HG02623 (cell line): ENCODE measurements at regions not wholly inside any gene's neighbourhood (a gene's known extent, or its start where the extent isn't known, plus 50 kb on each side); places are given as distances from the start of the nearest gene placed in this dataset.

Experiments used
- ATAC-seq: cut with Tn5 transposase; IDR thresholded peaks from one replicate; pipeline ENCODE4 v1.9.1; 2021; ENCODE audit warnings: moderate library complexity; ENCODE audit not compliant: unreplicated experiment

GRCh38 chr10:9762966-9763656, 1254.6 kb upstream of the CELF2 start:
- ATAC-seq = no peak

DNA sequence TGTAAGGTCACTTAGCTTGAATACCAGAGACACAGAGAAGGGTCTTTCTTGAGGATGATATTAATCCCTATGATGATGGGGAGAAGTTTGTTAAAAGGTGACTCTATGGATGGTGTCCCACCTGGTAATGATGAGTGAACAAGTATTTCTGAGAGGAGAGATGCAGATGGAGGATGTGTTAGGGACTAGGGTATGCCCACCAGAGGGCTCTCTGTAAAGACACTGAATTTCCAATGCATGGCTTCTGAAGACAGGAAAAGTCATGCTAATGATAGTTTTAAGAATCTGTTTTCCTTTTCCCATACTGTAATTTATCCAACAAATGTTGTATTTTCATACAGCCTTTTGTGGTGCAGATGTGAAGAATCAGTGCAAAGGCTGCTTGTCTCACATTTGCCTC, 1250.9 kb upstream of the CELF2 start:
- ATAC-seq = no peak

- ATAC-seq = no peak
Observed at GRCh38 chr10:9781666-9782065, 1236.0 kb upstream of the CELF2 start.

DNA sequence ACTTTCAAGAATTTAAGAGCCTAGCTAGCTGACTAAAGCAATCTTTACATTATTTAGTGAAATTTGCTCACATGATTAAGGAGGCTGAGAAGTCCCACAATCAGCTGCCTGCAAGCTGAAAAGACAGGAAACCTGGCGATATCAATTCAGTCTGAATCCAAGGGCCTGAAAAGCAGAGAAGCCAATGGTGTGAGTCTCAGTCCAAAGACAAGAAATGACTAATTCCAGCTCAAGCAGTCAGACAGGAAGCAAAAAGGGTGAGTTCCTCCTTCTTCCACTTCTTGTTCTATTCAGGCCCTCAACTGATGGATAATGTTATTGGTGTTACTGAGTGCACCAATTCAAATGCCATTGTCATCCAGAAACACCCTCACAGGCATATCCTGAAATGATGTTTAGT, 1231.6 kb upstream of the CELF2 start:
- ATAC-seq = no peak

DNA sequence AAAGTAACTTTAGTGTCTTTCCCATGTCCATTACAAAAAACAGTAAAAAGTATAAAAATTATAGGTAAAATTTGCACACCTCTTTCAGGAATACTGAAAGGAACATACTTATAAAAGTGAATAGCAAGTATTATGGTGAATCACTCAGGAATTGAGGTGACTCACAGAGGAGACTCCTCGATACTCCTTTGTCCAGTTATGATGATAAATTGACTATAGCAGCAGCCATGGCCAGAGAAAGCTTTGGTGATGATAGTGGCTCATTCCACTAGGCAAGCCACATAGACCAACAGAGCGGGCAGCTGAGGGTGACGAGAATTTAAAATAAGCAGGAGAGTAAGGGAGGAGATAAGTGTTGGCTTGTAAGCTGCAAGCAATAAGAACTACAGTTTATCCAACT, 1231.1 kb upstream of the CELF2 start:
- no peak for ATAC-seq

- no peak for ATAC-seq
Observed at GRCh38 chr10:9789996-9790395, 1227.7 kb upstream of the CELF2 start.

DNA sequence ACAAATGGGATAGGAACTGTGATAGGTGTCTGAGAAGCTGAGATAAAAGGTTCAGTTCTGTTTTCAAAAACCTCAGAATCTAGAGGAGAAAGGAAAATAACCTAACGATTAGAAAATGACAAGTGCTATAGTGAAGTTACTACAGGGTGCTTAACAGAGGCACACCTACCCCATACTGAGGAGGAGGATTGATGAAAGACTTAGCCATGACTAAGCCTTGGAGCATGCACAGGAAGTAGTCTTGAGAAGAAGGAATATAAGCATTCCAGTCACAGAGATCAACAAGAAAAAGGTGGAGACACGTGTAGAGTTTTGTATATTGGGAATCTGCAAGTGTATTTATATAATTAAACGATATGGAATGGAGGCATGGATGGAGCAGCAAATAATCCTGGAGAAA, 1225.5 kb upstream of the CELF2 start:
- no peak for ATAC-seq

DNA sequence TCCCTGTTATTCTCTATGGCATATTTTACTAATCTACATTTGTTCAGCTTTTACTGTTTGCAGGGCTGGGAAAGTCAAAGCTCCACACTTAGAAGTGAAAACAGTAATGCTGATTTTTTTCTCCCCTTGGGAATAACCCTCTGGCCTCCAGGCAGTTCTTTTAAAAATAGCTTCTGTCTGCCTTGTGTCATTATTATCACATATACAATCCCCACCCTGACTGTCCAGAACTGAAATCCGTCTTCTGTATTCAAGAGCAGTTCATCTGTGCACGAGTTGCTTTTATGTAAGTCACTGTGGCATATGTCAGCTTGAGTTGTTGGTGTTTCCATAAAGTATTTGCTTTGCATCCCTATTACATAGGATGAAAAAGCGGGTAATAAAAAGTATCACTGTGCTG, 1221.1 kb upstream of the CELF2 start:
- ATAC-seq = no peak

DNA sequence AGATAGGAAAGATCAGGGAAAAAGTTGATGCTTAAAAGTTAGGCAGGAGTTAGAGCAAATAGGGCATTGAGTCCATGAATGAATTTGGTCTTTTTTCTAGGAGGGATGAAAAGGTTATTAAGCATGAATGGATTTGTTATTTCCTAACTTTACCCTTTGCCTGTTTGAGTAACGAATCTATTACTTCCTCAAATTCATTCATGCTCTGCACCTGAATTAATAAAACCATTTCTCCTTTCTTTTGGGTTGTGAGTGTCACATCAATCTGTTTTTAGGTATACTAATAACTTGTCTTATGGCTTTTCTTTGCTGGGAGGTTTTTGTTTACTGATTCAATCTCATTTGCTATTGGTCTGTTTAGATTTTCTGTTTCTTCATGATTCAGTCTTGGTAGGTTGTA, 1217.7 kb upstream of the CELF2 start:
- ATAC-seq = no peak

DNA sequence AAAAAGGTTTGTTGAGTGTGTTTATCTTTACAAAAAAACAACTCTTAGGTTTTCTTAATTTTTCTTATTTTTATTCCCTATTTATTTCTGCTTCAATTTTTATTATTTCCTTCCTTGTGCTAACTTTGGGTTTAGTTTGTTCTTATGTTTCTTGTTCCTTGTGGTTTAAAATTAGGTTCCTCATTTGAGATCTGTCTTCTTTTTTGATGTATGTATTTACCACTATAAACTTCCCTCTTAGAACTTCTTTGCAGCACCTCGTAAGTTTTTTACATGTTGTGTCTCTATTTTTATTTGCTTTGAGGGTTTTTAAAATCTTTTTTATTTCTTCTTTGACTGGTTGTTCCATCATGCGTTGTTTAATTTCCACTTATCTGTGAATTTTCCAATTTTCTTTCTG, 1217.1 kb upstream of the CELF2 start:
- ATAC-seq = no peak

DNA sequence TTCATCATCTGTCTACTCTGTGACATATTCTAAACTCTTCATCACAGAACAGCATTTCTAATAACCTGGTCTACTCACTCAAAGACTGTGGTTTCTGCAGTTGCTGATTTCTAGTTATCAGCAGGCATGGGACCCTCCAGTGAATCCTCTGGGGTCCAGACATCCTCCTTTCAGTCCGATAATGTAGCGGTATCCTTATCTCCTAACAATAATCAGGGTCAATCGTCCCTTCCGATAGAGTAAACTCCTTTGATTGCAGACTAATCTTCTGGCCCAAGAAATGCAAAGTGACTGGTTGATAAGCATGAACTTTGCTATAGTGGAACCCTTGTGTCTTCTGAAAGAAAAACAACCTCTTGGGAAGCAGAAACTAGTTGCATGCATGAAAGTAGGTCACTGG, 1209.8 kb upstream of the CELF2 start:
- no peak for ATAC-seq

GRCh38 chr10:9811601-9812000, 1206.1 kb upstream of the CELF2 start:
- no peak for ATAC-seq

GRCh38 chr10:9814285-9814864, 1203.3 kb upstream of the CELF2 start:
- no peak for ATAC-seq

- no peak for ATAC-seq
Observed at GRCh38 chr10:9819756-9820494, 1197.7 kb upstream of the CELF2 start.

GRCh38 chr10:9823268-9823930, 1194.3 kb upstream of the CELF2 start:
- ATAC-seq = no peak

DNA sequence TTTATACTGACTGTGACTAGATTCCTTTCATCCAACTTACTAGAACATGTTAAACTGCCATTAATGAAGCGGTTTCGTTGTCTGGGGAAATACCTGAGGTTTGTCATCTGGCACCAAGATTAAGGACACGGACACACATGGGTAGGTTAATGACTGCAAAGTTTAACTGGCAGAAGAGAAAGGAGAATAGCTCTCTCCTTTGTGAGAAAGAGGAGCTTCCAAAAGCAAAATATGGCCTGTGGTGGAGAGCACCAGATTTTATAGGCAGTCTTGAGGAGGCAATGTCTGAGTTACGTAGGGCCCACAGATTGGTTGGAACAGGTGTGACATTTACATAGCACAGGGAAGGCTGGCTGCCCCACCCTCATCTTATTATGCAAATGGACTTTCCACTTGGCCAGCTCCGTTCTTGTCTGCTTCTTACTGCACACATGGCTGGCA, 1193.0 kb upstream of the CELF2 start:
- no peak for ATAC-seq

DNA sequence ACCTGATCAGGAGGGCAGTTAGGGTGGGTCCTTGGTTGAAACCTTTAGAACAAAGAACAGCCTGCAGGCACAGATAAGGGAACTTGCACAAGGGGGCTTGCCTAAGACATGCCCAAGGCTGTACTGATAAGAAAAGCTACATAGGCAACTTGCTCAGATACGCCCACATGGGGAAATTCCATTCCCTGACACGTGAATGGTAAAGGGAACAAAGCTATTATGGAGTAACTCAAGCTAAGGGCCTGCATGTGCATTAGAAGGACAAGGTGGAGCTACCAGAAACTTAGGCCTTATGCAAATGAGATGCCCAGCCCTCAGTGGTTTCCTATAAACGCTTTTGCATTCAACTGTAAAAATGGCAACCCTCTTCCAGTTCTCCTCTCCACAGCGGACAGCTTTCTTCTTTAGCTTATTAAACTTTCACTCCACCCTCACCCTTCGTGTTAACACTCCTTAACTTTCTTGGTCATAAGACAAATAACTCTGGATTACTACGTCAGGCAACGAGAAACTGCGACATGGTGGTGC, 1192.1 kb upstream of the CELF2 start:
- no peak for ATAC-seq

DNA sequence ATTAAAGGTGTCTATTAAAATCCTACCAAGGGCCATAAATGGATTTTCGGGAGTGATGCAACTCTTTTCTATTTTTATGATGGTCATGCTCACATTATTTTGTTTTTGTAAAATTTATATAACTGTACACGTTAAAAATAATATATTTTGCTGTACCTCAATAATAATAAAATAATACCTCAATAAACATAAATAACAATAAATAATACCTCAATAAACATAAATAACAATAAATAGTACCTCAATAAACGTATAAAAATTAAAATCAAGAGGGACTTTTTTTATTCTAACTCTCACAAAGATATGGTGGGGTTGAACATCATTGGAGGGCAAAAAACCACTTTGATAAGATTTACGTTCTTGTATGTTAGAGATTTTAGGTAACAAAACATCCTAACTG, 1189.6 kb upstream of the CELF2 start:
- ATAC-seq = no peak

GRCh38 chr10:9833942-9834341, 1183.7 kb upstream of the CELF2 start:
- ATAC-seq = no peak

DNA sequence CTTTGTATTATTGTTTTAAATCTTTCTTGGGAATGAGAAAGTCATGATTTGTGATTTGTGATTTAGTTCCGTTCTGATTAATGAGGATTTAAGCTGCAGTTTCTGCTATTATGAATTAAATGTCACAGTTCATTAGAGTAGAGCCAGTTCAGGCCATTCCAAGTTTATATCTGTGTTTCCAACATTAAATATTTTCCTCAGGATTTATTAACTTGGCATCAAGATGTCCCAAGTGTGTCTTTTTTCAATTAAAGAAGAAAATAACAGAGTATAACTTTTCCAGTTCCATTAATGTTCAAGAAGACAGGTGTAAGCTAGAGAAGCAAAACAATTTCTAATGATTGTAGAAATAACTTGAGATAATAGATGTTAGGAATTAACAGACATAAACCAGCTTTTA, 1183.2 kb upstream of the CELF2 start:
- no peak for ATAC-seq

GRCh38 chr10:9845075-9845474, 1172.6 kb upstream of the CELF2 start:
- ATAC-seq = no peak

- ATAC-seq = no peak
Observed at GRCh38 chr10:9848278-9848677, 1169.4 kb upstream of the CELF2 start.
